ENCODE measurements at regions not wholly inside any gene's neighbourhood (a gene's known extent, or its start where the extent isn't known, plus 50 kb on each side); places are given as distances from the start of the nearest gene placed in this dataset.

- TF ChIP-seq CTCF (IDR thresholded peaks at IDR 0.05; ENCODE audit: control extremely low read depth in 1 of 3, insufficient read depth in 1 of 3, low read depth in 1 of 3, low read length in 3 of 3) (no peak), POLR2A (IDR thresholded peaks at IDR 0.05; ENCODE audit: control extremely low read depth in 1 of 2, low read depth in 2 of 2, low read length in 2 of 2) (no peak), EP300 (IDR thresholded peaks at IDR 0.05; ENCODE audit: borderline replicate concordance in 1 of 2, low read depth in 2 of 2, low read length in 2 of 2) (no peak), FOSL1 (IDR thresholded peaks at IDR 0.05; ENCODE audit: insufficient read depth, low read depth, low read length) (no peak), MAX (IDR thresholded peaks at IDR 0.05) (no peak)
Measured at GRCh38 chr20:51945177-51945576, 142.9 kb upstream of the SALL4 start.

All from H1 (cell line).